GM21717 (cell line): ENCODE measurements at regions not wholly inside any gene's neighbourhood (a gene's known extent, or its start where the extent isn't known, plus 50 kb on each side); places are given as distances from the start of the nearest gene placed in this dataset.
"Not testable (repeated sequence)": the region's sequence is repeated elsewhere in the genome, so short reads cannot be mapped to it uniquely, and the experiment has no call there.

Experiments
- ATAC-seq: cut with Tn5 transposase; IDR thresholded peaks from one replicate; pipeline ENCODE4 v1.9.1; 2021; ENCODE audit warnings: mild to moderate bottlenecking, moderate library complexity; ENCODE audit not compliant: unreplicated experiment

DNA sequence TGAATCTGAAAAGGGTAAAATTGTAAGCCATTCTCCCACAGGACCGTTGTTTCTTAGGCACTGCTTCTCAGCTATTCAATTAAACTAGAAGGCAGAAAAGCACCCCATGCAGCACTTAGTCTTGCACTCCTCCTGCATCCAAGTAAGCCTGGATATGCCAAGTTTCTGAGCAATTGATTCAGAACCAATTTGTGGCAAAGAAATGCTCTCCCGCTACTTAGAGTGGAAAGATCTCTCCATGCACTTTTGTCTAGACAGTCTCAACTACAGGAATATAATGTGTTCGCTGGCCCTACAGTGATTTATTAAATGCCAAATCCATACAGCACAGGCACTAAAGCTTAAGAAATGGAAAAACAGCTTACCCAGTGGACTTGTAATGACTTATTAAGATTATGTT lies 338.5 kb downstream of the HACE1 start:
- no peak for ATAC-seq

DNA sequence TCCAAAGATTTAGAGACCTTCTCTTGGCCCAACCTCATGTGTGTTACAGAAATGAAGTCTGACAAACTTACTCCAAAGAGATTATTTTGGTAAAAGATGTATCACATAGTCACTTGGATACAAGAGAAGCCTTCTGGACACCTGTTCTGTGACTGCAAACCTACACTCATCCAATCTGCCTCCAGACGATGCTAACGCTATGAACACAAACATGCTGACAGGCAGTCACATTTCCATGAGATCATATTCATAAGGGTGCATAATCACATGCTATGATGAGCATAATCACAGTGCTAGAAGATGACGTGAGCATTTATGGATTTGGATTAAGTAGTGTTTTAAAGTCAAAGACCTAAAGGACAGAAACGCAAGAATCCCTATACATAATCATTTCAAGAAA lies 340.2 kb downstream of the HACE1 start:
- ATAC-seq = no peak

DNA sequence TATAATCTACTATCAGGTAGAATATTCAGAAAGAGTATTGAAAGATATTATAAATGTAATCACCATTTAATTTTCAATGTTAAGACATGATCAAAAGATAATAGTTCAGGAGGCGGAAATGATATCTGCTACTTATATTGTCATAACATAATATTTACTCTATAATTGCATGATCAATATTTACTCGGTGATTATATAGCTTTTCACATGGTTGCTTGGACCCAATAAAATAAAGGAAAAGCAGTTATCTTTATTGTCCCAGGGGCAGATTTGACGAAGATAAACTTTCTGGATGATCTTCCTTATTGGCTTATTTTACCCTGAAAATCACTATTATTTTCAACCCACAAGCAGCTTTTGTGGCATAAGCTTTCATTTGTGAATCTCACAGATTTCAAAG lies 350.4 kb downstream of the HACE1 start:
- no peak for ATAC-seq

DNA sequence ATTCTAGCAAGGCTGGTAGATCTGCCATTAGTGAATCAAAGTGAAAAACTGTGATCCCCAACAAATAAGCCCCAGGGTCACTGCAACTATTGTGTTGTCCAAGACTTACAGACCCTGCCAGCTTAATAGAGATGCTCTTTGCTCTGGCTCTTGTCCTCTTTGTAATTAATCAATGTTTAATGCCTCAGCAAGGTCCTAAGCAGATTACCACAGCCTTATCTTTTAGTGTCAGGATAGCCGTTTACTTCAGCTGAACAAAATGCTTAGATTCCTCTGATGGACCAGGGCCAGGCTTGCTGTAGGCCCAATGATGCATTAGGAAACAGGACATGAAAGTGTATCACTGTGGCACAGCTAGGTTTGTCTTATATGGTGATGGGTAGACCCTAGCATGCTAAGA lies 353.3 kb downstream of the HACE1 start:
- ATAC-seq = no peak

DNA sequence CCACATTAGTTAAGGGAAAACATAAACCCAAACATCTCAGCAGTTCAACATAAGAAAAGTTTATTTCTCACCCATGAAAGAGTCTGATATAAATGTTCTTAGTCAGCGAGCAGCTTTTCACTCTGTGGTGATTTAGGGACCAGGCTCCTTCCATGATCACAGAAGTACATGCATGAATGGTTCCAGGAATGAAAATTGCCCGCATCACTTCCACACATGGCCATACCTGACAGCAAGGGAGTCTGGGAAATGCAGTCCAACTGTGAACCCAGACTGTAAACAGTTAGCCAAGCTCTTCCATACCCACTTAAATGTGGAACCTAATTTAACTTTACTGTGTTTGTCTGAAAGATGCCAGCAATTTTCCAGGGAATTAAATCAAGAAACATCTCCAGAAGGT lies 353.9 kb downstream of the HACE1 start:
- no peak for ATAC-seq

DNA sequence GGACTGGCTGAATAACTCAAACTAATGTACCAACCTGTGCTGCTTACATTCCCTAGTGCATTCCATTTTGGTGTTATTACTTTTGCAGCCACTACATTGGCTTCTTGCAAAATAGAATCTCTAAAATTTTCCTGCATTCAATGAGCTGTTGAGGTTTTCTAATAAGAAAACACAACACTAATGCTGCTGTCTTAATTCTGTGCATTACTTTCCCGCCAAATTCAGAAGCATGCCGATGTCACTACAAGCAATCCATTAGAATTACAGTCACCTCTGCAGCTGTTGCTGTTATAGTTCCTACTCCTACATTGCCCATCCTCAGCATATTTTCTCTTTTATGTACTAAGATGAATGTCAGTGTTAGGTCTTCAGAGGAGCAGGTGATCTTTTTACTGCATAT lies 359.5 kb downstream of the HACE1 start:
- no peak for ATAC-seq

GRCh38 chr6:104486035-104486434 lies 373.7 kb downstream of the HACE1 start:
- ATAC-seq = no peak

DNA sequence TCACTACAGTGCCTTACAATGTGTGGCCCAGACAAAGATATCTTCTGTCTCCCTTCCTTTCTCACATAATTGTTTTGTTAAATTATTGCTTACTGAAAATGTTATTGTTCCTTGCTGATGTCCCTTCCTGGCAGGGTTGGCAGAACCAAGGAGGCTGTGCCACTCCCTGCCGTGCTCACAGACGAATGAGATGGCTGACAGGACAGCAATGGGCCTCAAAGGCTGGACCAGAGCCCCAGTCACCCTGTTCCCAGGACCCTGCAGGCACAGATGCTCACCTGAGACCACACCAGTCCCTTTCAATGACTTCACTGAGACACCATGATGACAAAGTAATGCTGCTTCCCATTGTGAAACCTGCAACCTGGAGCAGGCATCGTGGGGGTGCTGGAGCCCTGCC lies 375.1 kb downstream of the HACE1 start:
- ATAC-seq = no peak

DNA sequence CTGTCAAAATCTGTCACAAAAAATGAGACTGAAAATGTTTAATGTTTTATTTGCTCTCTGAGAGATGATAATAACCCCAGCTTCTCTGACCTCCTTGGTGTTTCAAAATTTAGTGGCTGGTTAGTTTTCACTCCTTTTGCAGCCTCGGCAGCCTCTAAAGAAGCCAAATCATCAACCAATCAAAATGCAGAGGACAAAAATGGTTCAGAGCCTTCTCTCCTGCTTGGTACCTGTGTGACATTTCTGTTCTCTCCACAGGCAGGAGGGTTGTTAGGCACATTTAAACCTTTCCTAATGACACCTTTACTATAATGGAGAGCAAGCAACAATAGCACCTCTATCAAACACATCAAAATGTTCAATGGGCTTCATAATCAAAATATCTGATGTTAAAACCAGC lies 375.5 kb downstream of the HACE1 start:
- no peak for ATAC-seq

GRCh38 chr6:104483225-104483834 lies 376.4 kb downstream of the HACE1 start:
- ATAC-seq = no peak

DNA sequence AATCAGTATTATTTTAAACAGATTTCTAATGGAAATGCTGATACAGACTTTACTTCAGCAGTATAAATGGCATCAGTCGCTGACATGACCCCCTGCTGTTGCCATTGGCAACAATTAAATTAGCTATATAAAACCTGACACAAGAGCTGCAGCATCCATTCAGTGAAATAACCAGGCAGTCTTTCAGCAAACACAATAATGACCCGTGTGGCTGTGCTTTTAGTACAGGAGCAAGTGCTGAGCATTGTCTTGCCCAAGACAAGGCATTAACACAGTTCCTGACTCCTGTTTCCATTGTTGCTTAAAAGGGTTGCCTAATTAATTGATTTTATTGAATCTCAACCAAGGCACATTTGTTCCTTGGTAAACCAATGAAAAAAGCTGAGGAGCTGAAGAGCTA lies 382.1 kb downstream of the HACE1 start:
- no peak for ATAC-seq

- ATAC-seq = no peak
Measured at GRCh38 chr6:104473021-104473429, 386.7 kb downstream of the HACE1 start.

DNA sequence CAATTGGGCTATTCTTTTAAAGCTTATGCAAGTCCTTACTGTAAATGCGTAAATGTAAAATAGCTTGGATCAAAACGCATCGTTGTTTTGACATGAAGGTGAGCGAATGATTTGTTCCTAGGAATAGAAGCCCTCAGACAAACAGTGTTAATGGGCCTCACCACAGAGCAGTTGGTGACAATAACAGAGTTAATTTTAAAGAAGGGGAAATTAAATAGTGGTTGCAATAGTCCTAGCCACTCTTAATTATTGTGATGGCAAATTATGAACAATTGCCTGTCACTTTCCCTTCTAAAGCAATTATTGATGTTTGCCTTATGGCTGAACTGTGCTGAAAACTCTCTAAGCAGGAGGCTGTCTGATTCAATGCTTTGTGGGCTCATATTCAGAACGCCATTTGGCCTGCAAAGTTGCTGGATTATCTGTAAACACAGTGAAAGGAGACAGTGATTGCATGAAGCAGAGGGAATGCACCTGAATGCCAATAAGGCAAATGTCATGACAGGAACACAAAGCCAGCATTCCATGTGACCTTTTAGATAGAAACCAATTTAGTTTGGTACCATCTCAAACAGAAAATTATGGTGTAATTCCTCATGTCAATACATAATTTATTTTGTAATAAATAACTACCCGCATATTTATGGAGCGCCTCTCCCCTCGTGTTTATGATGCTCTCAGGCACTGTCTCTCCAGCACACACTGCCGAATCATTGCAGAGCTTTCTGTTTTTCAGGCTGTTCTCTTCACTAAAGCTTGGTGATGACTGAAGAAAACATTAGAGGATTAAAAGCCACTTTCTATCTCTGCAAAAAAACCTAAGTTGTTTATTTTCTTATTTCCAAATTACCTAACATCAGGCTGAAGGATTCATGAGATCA lies 387.5 kb downstream of the HACE1 start:
- no peak for ATAC-seq

- ATAC-seq = no peak
Measured at GRCh38 chr6:104466306-104466705, 393.4 kb downstream of the HACE1 start.

DNA sequence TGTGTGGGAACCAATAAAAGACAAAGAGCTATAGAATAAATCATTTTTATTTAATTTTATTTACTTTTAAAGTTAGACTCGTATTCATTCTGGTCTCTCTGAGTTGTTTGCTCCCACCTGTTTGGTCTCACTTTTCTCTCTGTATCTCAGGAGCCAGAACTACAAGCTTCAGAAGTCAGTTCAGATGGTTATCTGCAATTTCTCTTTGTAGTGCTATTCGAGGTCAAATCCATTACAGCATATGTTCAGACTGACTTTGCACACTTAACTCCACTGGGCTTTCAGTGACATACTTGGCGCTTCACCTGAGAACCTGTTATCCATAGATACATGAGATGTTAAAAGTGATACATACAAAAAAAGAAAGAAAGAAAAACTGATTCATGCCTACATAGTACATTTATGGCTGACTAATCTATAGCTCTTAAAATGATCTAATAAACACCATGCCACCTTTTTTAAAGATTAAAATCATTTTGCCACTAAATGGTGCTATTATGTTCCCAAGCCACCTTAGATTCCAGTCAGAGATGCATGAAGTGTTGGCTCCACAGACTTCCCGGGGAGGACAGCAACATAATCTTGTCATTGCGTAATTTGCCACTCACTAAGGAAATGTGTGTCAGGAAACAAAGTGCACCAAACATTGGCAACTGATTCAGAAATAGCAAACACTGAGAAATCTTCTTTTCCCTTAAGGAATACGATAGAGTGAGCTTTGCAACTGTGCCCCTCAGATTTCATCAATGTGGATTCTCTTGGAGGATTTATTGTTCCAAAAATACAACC lies 396.7 kb downstream of the HACE1 start:
- no peak for ATAC-seq

DNA sequence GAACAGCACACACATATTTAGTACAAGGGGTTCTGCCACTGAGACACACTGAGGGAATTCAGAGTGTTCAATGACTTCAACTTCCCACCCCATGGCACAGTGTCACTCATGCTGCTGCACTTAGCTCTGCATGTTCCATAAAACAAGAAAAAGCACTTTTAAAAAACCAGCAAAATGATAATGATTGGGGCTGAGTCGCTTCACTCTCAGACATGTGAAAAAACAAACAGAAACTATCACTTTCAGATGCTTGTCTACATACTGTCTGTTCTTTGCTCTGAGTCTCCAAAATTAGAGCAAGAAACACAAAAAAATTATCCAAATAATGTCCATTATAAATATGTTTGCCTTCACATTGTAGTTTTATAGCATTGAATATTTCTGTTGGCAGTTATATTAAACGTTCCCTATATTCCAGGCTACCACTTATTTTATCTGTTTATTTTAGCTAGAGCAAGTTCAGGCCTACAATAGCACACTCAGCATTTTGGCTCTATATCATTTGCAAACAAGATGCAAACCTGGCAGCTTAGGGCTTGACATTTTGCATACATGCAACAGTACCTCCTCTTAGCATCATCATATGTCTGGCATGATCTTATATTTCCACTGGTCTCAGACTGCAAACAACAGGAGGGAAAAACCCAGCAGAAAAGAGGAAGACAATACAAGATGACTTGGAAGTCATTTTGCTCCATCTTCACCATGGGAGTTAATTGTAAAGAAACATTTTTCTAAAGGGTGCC lies 398.8 kb downstream of the HACE1 start:
- ATAC-seq = no peak

- ATAC-seq = peak; percentile 77
Measured at GRCh38 chr6:104459543-104459942, 400.2 kb downstream of the HACE1 start.

GRCh38 chr6:104449918-104450317 lies 409.8 kb downstream of the HACE1 start:
- ATAC-seq = no peak

GRCh38 chr6:104446101-104447080 lies 413.3 kb downstream of the HACE1 start:
- not testable (repeated sequence) for ATAC-seq

DNA sequence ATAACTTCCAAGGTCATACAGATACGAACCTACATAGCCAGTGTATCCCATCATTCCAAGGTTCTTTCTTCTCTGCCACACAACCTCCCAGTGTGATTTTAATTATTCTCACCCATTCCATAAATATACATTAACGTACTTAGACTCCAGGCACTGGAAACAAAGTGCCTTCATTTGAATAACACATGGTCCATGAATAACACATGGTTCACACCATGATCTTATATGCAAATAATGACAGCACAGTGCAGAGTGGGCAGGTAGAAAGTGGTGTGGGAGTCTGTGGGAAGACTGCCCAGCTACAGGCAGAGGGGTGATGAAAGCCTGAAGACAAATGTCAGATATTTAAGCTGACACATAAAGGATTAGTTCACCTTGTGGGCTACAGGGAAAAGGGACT lies 425.2 kb downstream of the HACE1 start:
- no peak for ATAC-seq
